HPDE6-E6E7 (cell line): ENCODE measurements at regions not wholly inside any gene's neighbourhood (a gene's known extent, or its start where the extent isn't known, plus 50 kb on each side); places are given as distances from the start of the nearest gene placed in this dataset.

Experiments
- DNase-seq: peaks from one replicate; pipeline ENCODE4 v3.0.0; 2011; ENCODE audit warnings: missing footprints; ENCODE audit errors: extremely low spot score

- no peak for DNase-seq
Observed at GRCh38 chr9:1474671-1475070, 424.5 kb downstream of the DMRT2 start.

- DNase-seq, result no peak
Observed at GRCh38 chr9:1490341-1491232, 440.4 kb downstream of the DMRT2 start.

DNA sequence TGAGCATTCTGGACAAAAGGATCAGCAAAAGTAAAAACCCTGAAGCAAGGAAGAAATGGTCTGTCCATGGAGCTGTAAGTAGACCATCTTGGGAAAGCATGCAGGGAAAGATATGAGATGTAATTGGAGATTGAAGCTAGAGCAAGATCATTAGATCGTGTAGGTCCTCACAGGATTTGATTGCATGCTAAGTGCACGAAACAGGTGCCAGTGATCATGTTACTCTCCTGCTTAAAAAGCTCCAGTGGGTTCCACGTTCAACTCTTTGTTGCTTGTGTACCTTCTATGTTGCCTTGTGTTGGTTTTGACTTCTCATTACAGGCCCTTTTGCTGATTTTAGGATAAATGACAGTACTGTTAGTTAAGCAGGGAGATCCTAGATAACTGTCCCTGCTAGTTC lies 442.0 kb downstream of the DMRT2 start:
- DNase-seq, result no peak

- no peak for DNase-seq
Observed at GRCh38 chr9:1495282-1496030, 445.3 kb downstream of the DMRT2 start.

DNA sequence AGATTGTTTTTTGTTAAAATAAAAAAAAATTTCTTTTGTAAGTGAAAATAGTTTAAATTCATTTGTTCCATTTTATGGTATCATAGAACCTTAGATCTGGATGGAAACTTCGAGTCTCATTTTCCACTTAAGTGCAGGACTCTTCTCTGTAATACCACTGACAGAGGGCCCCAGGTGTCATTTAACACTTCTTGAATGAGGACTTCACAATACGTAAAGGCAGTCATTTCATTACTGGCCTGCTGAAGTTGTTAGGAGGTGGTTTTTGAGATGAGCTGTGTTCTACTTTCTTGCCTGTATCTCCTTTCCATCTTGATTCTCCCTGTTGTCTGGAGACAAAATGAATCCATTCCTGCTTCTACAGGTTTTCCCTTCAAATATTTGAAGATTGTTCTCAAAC lies 455.3 kb downstream of the DMRT2 start:
- DNase-seq, result no peak

DNA sequence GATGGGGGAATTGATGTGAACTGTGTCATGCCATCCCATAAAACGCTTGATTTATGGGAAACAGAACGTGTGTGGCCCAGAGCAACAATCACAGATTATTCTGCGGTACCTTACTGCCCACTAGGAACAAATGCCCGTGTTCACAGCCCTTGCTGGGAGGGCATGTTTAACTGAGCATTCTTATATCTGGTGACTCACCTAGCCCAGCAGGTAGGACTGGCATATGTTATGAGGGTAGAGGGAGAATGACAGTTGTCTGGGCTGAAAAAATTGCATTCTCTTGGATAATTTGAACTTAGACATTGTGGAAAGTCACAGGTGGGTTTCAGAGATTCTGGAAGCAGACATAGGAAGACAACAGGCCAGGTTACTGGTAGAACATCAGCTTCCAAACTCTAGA lies 460.6 kb downstream of the DMRT2 start:
- DNase-seq, result no peak

DNA sequence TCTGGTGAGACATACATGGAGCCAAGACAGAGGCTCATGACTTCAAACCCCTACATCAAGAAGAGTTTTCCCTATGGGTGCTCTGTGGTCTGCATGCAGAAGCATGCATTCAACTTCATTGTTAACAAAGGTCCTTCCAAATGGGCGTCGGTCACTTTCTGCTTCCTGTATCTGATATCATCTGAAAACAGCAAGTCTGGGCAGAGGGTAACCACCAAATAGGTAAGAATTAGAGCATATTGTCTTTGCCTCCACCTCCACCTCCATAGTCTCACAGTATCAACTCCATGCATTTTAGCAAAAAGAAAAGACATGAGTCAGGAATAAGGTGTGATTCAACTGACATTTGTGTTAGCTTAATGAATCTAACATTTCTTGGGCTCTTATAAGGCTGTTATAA lies 462.9 kb downstream of the DMRT2 start:
- DNase-seq, result peak; percentile 15

GRCh38 chr9:1514250-1514649 lies 464.1 kb downstream of the DMRT2 start:
- DNase-seq, result no peak

- DNase-seq, result no peak
Observed at GRCh38 chr9:1514776-1515363, 464.7 kb downstream of the DMRT2 start.

- no peak for DNase-seq
Observed at GRCh38 chr9:1515557-1515956, 465.4 kb downstream of the DMRT2 start.

GRCh38 chr9:1521547-1521946 lies 471.4 kb downstream of the DMRT2 start:
- no peak for DNase-seq

DNA sequence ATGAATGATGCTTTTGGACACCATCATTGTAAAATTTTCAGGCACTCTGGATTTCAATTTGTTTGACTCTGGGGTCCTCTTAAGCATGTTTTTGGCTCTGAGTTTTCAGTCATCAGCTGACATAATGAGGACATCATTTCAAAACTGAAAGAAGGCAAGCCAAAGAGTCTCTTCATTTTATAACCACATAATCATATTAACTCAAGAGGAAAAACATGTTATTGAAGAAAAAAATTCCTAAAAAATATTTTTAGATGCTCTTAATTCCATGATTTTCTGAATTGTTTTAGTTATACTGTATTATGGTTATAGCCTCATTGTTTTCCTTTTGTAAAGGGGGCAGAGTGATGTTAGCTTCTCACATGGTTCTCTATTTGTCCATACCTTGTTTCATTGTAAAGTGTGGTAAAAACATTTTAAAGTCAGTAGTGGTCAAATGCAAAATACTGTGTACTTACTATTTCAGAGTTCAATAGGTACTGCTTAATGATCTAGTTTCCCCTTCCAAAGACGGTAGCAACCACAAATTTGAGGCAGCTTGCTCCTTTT lies 472.1 kb downstream of the DMRT2 start:
- DNase-seq, result no peak

GRCh38 chr9:1528456-1528855 lies 478.3 kb downstream of the DMRT2 start:
- DNase-seq, result no peak

DNA sequence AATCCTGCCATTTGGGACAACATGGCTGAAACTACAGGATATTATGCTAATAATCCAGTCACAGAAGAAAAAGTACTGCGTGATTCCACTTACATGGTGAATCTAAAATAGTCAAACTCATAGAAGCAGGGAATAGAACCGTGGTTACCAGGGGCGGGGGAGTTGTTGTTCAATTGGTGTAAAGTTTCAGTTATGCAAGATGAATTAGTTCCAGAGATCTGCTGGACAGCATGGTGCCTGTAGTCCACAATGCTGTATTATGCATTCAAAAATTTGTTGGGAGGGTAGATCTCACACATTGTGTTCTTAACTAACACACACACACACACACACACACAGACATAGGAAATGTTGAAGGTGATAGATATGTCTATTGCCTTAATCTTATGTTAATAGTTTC lies 480.5 kb downstream of the DMRT2 start:
- no peak for DNase-seq

DNA sequence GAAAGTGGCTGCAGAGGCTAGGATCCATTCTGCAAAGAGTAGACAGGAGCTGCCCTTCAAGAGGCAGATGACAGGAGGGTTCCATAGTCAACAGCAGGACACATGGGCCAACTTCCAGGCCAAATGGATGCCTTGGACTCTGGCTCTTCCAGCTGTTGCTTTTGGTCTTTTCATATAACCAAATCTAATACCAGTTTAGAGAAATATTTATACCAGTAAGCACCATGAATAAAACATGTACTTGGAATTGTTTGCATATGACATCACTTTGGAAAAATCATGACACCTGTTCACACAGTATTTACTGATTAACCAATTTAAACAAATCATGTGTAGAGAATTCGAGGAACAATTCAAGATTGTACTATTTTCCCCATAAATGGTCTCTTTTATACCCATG lies 481.3 kb downstream of the DMRT2 start:
- DNase-seq, result no peak

DNA sequence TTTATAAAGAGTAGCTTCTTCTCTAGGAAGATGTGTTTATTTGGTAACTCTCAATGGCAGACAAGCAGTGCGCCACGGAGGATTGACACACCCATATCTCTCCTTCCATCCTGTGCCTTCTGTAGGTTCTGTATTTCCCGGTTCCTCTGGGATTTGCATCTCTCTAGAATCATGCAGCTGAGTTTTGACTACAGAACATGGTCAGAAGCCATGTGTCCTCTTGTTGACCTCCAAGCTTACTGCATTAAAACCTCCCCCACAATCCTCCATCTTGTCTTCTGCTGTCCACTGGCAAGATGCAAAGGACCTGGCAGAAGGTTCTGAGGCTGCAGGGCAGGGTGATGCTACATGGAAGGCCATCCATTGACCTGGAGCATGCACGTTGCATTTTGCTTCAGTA lies 482.0 kb downstream of the DMRT2 start:
- no peak for DNase-seq

DNA sequence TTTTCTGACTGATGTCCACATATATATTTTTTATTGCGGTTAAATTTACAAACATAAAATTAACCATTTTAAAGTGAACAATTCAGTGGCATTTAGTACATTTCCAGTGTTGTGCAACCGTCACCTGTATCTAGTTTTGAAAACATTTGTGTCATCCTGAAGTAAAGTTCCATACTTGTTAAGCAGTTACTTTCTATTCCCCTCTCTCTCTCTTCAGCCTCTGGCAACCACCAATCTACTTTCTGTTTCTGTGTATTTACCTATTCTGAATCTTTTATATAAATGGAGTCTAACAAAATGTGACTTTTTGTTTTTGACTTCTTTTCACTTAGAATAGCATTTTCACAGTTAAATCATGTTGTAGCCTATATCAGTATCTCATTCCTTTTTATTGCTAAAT lies 480.1 kb upstream of the SMARCA2 start:
- DNase-seq, result no peak

- DNase-seq, result no peak
Observed at GRCh38 chr9:1535599-1535998, 479.5 kb upstream of the SMARCA2 start.

- no peak for DNase-seq
Observed at GRCh38 chr9:1536522-1537170, 478.5 kb upstream of the SMARCA2 start.

GRCh38 chr9:1538301-1538700 lies 476.8 kb upstream of the SMARCA2 start:
- DNase-seq, result no peak

GRCh38 chr9:1539216-1539615 lies 475.9 kb upstream of the SMARCA2 start:
- no peak for DNase-seq

GRCh38 chr9:1550636-1551035 lies 464.5 kb upstream of the SMARCA2 start:
- no peak for DNase-seq
